ENCODE measurements at regions not wholly inside any gene's neighbourhood (a gene's known extent, or its start where the extent isn't known, plus 50 kb on each side); places are given as distances from the start of the nearest gene placed in this dataset.

- intact Hi-C loops (cut with micrococcal nuclease): no loop called here
- no peak for DNase-seq
- Histone ChIP-seq H3K4me3 (ENCODE audit: low read length in 2 of 2) (no peak overlapping the region), H3K27me3 (ENCODE audit: insufficient read depth, low read length) (no peaks in the 10 kb centered on the region), H3K27ac (ENCODE audit: low read depth, low read length) (no peak overlapping the region), H3K4me1 (ENCODE audit: insufficient read depth, low read length) (no peaks in the 10 kb centered on the region), H3K9me3 (ENCODE audit: control insufficient read depth in 1 of 2, low read length in 2 of 2) (no peaks in the 10 kb centered on the region), H3K36me3 (ENCODE audit: insufficient read depth, low read length) (no peaks in the 10 kb centered on the region)
- ChIA-PET CTCF (ENCODE audit: partially characterized antibody) (no interaction called here), POLR2A (ENCODE audit: partially characterized antibody) (no interaction called here)
- no peaks in the 10 kb centered on the region for H3K4me1 Mint-ChIP-seq
- H3K27me3 Mint-ChIP-seq: no peaks in the 10 kb centered on the region
- H3K4me3 Mint-ChIP-seq: no peak overlapping the region
- H3K27ac Mint-ChIP-seq: no peak overlapping the region
- peaks cover 0 to 15% (median 4%) of the 10 kb centered on the region in 8 donors for H3K9me3 Mint-ChIP-seq
- no peaks in the 10 kb centered on the region for H3K36me3 Mint-ChIP-seq
These were observed 435.4 kb downstream of the MMUT start for GRCh38 chr6:49027644-49028043.

GRCh38 chr6:49025273-49026240, 437.5 kb downstream of the MMUT start:
- no peak overlapping the region for H3K4me3 ChIP-seq (ENCODE audit: low read length in 2 of 2)
- no peaks in the 10 kb centered on the region for H3K27me3 ChIP-seq (ENCODE audit: insufficient read depth, low read length)
- ChIA-PET CTCF (ENCODE audit: partially characterized antibody) (no interaction called here), POLR2A (ENCODE audit: partially characterized antibody) (no interaction called here)
- Mint-ChIP-seq H3K27me3 (no peaks in the 10 kb centered on the region), H3K9me3 (peaks cover 0 to 15% (median 4%) of the 10 kb centered on the region in 8 donors), H3K4me1 (no peaks in the 10 kb centered on the region), H3K36me3 (no peaks in the 10 kb centered on the region), H3K4me3 (no peak overlapping the region), H3K27ac (no peak overlapping the region)
- DNase-seq: no peak
- no peaks in the 10 kb centered on the region for H3K9me3 ChIP-seq (ENCODE audit: control insufficient read depth in 1 of 2, low read length in 2 of 2)
- no peaks in the 10 kb centered on the region for H3K4me1 ChIP-seq (ENCODE audit: insufficient read depth, low read length)
- intact Hi-C loops (cut with micrococcal nuclease): no loop called here
- no peaks in the 10 kb centered on the region for H3K36me3 ChIP-seq (ENCODE audit: insufficient read depth, low read length)
- no peak overlapping the region for H3K27ac ChIP-seq (ENCODE audit: low read depth, low read length)

- H3K4me1 ChIP-seq (ENCODE audit: insufficient read depth, low read length): no peaks in the 10 kb centered on the region
- ChIA-PET CTCF (ENCODE audit: partially characterized antibody) (no interaction called here), POLR2A (ENCODE audit: partially characterized antibody) (no interaction called here)
- no peaks in the 10 kb centered on the region for H3K36me3 ChIP-seq (ENCODE audit: insufficient read depth, low read length)
- H3K4me3 ChIP-seq (ENCODE audit: low read length in 2 of 2): no peak overlapping the region
- no peaks in the 10 kb centered on the region for H3K9me3 ChIP-seq (ENCODE audit: control insufficient read depth in 1 of 2, low read length in 2 of 2)
- Mint-ChIP-seq H3K4me1 (no peaks in the 10 kb centered on the region), H3K4me3 (no peak overlapping the region), H3K27me3 (no peaks in the 10 kb centered on the region), H3K27ac (no peak overlapping the region), H3K36me3 (no peaks in the 10 kb centered on the region), H3K9me3 (peaks cover 0 to 10% (median 3%) of the 10 kb centered on the region in 8 donors)
- intact Hi-C loops (cut with micrococcal nuclease): no loop called here
- no peak for DNase-seq
- H3K27ac ChIP-seq (ENCODE audit: low read depth, low read length): no peak overlapping the region
- no peaks in the 10 kb centered on the region for H3K27me3 ChIP-seq (ENCODE audit: insufficient read depth, low read length)
These were observed 458.3 kb downstream of the MMUT start for GRCh38 chr6:49004801-49005200.

GRCh38 chr6:49003348-49003747, 459.7 kb downstream of the MMUT start:
- no peak for DNase-seq
- CTCF ChIA-PET (ENCODE audit: partially characterized antibody): no interaction called here
- H3K9me3 Mint-ChIP-seq: peaks cover 0 to 5% (median 0%) of the 10 kb centered on the region in 8 donors
- no peaks in the 10 kb centered on the region for H3K36me3 ChIP-seq (ENCODE audit: insufficient read depth, low read length)
- intact Hi-C loops (cut with micrococcal nuclease): no loop called here
- H3K27ac Mint-ChIP-seq: no peak overlapping the region
- no peaks in the 10 kb centered on the region for H3K27me3 Mint-ChIP-seq
- no peaks in the 10 kb centered on the region for H3K27me3 ChIP-seq (ENCODE audit: insufficient read depth, low read length)
- no peak overlapping the region for H3K27ac ChIP-seq (ENCODE audit: low read depth, low read length)
- POLR2A ChIA-PET (ENCODE audit: partially characterized antibody): no interaction called here
- no peaks in the 10 kb centered on the region for H3K9me3 ChIP-seq (ENCODE audit: control insufficient read depth in 1 of 2, low read length in 2 of 2)
- H3K4me3 ChIP-seq (ENCODE audit: low read length in 2 of 2): no peak overlapping the region
- H3K4me3 Mint-ChIP-seq: no peak overlapping the region
- no peaks in the 10 kb centered on the region for H3K36me3 Mint-ChIP-seq
- no peaks in the 10 kb centered on the region for H3K4me1 ChIP-seq (ENCODE audit: insufficient read depth, low read length)
- no peaks in the 10 kb centered on the region for H3K4me1 Mint-ChIP-seq

GRCh38 chr6:49001856-49002541, 461.1 kb downstream of the MMUT start:
- Mint-ChIP-seq H3K9me3 (peaks cover 0 to 7% (median 3%) of the 10 kb centered on the region in 8 donors), H3K27ac (no peak overlapping the region), H3K27me3 (no peaks in the 10 kb centered on the region), H3K4me1 (no peaks in the 10 kb centered on the region), H3K4me3 (no peak overlapping the region), H3K36me3 (no peaks in the 10 kb centered on the region)
- DNase-seq: no peak
- POLR2A ChIA-PET (ENCODE audit: partially characterized antibody): no interaction called here
- Histone ChIP-seq H3K27ac (ENCODE audit: low read depth, low read length) (no peak overlapping the region), H3K36me3 (ENCODE audit: insufficient read depth, low read length) (no peaks in the 10 kb centered on the region), H3K4me3 (ENCODE audit: low read length in 2 of 2) (no peak overlapping the region), H3K4me1 (ENCODE audit: insufficient read depth, low read length) (no peaks in the 10 kb centered on the region), H3K27me3 (ENCODE audit: insufficient read depth, low read length) (no peaks in the 10 kb centered on the region), H3K9me3 (ENCODE audit: control insufficient read depth in 1 of 2, low read length in 2 of 2) (no peaks in the 10 kb centered on the region)
- CTCF ChIA-PET (ENCODE audit: partially characterized antibody): no interaction called here
- intact Hi-C loops (cut with micrococcal nuclease): no loop called here

GRCh38 chr6:48998574-48998973, 464.5 kb downstream of the MMUT start:
- no peak overlapping the region for H3K27ac Mint-ChIP-seq
- no peaks in the 10 kb centered on the region for H3K36me3 Mint-ChIP-seq
- H3K9me3 ChIP-seq (ENCODE audit: control insufficient read depth in 1 of 2, low read length in 2 of 2): no peaks in the 10 kb centered on the region
- DNase-seq: no peak
- no peak overlapping the region for H3K27ac ChIP-seq (ENCODE audit: low read depth, low read length)
- no peaks in the 10 kb centered on the region for H3K4me1 ChIP-seq (ENCODE audit: insufficient read depth, low read length)
- H3K9me3 Mint-ChIP-seq: peaks cover 0 to 10% (median 6%) of the 10 kb centered on the region in 8 donors
- ChIA-PET POLR2A (ENCODE audit: partially characterized antibody) (no interaction called here), CTCF (ENCODE audit: partially characterized antibody) (no interaction called here)
- no peaks in the 10 kb centered on the region for H3K36me3 ChIP-seq (ENCODE audit: insufficient read depth, low read length)
- H3K4me1 Mint-ChIP-seq: no peaks in the 10 kb centered on the region
- H3K4me3 Mint-ChIP-seq: no peak overlapping the region
- intact Hi-C loops (cut with micrococcal nuclease): no loop called here
- H3K4me3 ChIP-seq (ENCODE audit: low read length in 2 of 2): no peak overlapping the region
- no peaks in the 10 kb centered on the region for H3K27me3 Mint-ChIP-seq
- H3K27me3 ChIP-seq (ENCODE audit: insufficient read depth, low read length): no peaks in the 10 kb centered on the region

GRCh38 chr6:48996461-48997119, 466.5 kb downstream of the MMUT start:
- H3K4me1 Mint-ChIP-seq: no peaks in the 10 kb centered on the region
- peaks cover 0 to 11% (median 6%) of the 10 kb centered on the region in 8 donors for H3K9me3 Mint-ChIP-seq
- H3K27me3 ChIP-seq (ENCODE audit: insufficient read depth, low read length): no peaks in the 10 kb centered on the region
- no peaks in the 10 kb centered on the region for H3K27me3 Mint-ChIP-seq
- no peak overlapping the region for H3K27ac ChIP-seq (ENCODE audit: low read depth, low read length)
- no peak overlapping the region for H3K4me3 Mint-ChIP-seq
- no peak overlapping the region for H3K27ac Mint-ChIP-seq
- no peaks in the 10 kb centered on the region for H3K4me1 ChIP-seq (ENCODE audit: insufficient read depth, low read length)
- no peaks in the 10 kb centered on the region for H3K36me3 ChIP-seq (ENCODE audit: insufficient read depth, low read length)
- no peak for DNase-seq
- no peaks in the 10 kb centered on the region for H3K36me3 Mint-ChIP-seq
- CTCF ChIA-PET (ENCODE audit: partially characterized antibody): no interaction called here
- no peak overlapping the region for H3K4me3 ChIP-seq (ENCODE audit: low read length in 2 of 2)
- POLR2A ChIA-PET (ENCODE audit: partially characterized antibody): no interaction called here
- intact Hi-C loops (cut with micrococcal nuclease): no loop called here
- no peaks in the 10 kb centered on the region for H3K9me3 ChIP-seq (ENCODE audit: control insufficient read depth in 1 of 2, low read length in 2 of 2)
